NCI-H510A treated with DMSO at 0.1 percent for 48 hours (cell line): ENCODE measurements at regions not wholly inside any gene's neighbourhood (a gene's known extent, or its start where the extent isn't known, plus 50 kb on each side); places are given as distances from the start of the nearest gene placed in this dataset.
"Not testable (repeated sequence)": the region's sequence is repeated elsewhere in the genome, so short reads cannot be mapped to it uniquely, and the experiment has no call there.

Experiments used
- DNase-seq: peaks from one replicate; lab custom pipeline; 2025; lab: John Stamatoyannopoulos, UW

- DNase-seq: no peak
Observed at GRCh38 chr2:209070262-209070661, 353.6 kb upstream of the MAP2 start.

GRCh38 chr2:209073151-209073550, 350.7 kb upstream of the MAP2 start:
- no peak for DNase-seq

GRCh38 chr2:209074711-209075110, 349.1 kb upstream of the MAP2 start:
- no peak for DNase-seq

GRCh38 chr2:209076151-209076550, 347.7 kb upstream of the MAP2 start:
- DNase-seq: no peak

GRCh38 chr2:209086761-209087160, 337.1 kb upstream of the MAP2 start:
- no peak for DNase-seq

- no peak for DNase-seq
Observed at GRCh38 chr2:209091056-209091455, 332.8 kb upstream of the MAP2 start.

- DNase-seq: no peak
Observed at GRCh38 chr2:209094221-209094620, 329.6 kb upstream of the MAP2 start.

- no peak for DNase-seq
Observed at GRCh38 chr2:209095432-209095831, 328.4 kb upstream of the MAP2 start.

- DNase-seq: no peak
Observed at GRCh38 chr2:209097168-209097567, 326.7 kb upstream of the MAP2 start.

GRCh38 chr2:209102319-209102718, 321.5 kb upstream of the MAP2 start:
- no peak for DNase-seq

GRCh38 chr2:209113026-209113425, 310.8 kb upstream of the MAP2 start:
- DNase-seq: no peak

- DNase-seq: no peak
Observed at GRCh38 chr2:209114588-209115240, 309.1 kb upstream of the MAP2 start.

- DNase-seq: no peak
Observed at GRCh38 chr2:209121691-209122090, 302.2 kb upstream of the MAP2 start.

- DNase-seq: no peak
Observed at GRCh38 chr2:209125291-209125690, 298.6 kb upstream of the MAP2 start.

GRCh38 chr2:209138079-209138478, 285.8 kb upstream of the MAP2 start:
- no peak for DNase-seq

GRCh38 chr2:209141142-209141541, 282.7 kb upstream of the MAP2 start:
- no peak for DNase-seq

- DNase-seq: no peak
Observed at GRCh38 chr2:209141818-209142217, 282.0 kb upstream of the MAP2 start.

- not testable (repeated sequence) for DNase-seq
Observed at GRCh38 chr2:209145220-209145691, 278.6 kb upstream of the MAP2 start.

GRCh38 chr2:209145941-209146681, 277.7 kb upstream of the MAP2 start:
- DNase-seq: no peak

GRCh38 chr2:209146682-209147320, 277.0 kb upstream of the MAP2 start:
- no peak for DNase-seq

- DNase-seq: no peak
Observed at GRCh38 chr2:209147981-209148380, 275.9 kb upstream of the MAP2 start.

- DNase-seq: no peak
Observed at GRCh38 chr2:209160800-209161588, 262.9 kb upstream of the MAP2 start.
